GM21360 (cell line): ENCODE measurements at regions not wholly inside any gene's neighbourhood (a gene's known extent, or its start where the extent isn't known, plus 50 kb on each side); places are given as distances from the start of the nearest gene placed in this dataset.

ENCODE experiments used
- ATAC-seq: cut with Tn5 transposase; IDR thresholded peaks from one replicate; pipeline ENCODE4 v1.9.1; 2021; ENCODE audit warnings: mild to moderate bottlenecking, moderate library complexity; ENCODE audit not compliant: unreplicated experiment

DNA sequence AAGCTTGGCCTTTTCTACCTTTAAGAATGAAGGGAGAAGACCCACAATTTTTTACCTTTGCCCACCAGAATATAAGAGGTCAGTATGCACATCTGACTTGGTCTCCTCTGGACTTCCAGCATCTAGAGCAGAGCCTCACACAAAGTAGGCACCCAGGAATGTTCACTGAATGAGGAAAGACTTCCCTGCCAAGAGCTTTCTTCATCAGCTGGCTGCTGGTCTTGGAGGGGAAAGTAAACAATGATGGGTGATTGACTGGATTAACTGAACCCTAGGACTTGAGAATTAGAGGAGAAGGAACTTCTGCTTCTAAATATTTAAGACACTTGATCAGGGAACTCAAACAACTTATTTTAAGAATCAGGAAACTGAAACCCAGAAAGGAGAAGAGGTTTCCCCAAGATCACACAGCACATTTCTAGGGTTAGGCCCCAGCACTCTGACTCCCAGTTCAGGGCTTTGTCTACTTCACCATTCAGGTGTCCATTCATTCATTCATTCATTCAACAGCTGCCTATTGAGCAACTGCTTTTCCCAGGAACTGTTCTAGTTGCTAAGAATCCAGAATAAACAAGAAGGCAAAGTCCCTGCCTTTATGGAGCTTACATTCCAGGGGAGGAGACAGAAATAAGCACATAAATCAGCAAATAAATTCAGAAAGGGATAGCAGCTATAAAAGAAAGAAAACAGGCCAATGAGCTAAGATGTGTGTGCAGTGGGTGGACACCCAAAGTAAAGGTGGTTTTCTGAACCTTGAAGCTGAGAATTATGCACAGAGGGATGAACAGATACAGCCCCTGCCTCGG lies 216.9 kb upstream of the LRFN2 start:
- no peak for ATAC-seq

DNA sequence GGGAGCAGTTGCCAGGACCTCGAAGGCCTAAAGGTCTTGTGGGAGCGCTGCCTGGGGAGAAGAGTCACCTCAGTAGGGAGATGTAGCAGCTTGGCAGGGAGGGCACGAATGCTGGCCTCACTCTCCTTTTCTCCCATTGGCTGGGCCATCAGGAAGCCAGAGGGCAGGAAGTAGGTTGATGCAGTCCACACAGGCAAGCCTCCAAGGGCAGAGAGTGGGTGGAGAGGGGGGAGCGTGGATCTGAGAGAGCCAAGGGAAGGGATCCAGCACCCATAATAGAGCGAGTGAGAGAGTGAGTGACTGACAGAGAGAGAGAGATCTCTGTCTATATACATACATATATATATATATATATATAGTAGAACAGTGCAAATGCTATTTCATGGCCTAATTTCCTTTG lies 215.3 kb upstream of the LRFN2 start:
- no peak for ATAC-seq

DNA sequence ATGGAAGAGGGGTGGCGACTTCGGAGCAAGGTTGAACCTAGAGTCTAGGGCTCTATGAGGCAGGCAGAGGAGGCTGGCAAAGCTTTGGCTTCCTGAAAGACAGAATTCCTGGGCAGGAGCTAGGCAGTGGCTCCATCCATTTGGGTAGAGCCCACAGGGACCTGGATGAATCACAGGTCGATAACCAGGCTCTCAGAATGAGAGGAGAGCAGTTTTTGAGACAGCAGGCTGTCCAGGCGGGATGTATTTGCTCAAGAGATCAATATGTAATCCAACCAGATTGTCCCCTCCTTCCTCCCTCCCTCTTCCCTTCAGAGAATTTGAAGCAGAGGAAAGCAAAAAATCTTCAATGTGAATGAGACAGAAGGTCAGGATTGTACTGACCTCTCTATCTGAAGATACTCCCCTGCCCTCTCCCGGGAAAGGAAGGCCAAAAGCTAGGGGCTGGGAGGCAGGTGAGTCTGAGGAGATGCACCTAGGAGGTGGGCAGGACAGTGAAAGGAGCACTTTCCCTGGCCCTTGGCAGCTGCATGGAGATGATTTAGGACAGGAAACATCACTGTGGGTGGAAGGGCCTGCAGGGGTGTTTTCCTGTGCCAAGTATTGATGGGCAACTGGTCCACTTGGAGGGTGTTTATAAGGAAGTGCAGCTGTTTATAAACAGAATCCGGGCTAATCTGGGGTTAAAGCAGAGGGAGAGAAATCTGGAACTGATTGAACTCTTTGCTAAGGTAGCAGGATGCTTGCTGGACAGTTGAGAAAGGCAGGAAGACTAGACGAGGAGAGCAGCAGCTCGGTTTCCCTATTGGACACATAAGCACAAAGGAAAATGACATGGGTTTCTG lies 212.4 kb upstream of the LRFN2 start:
- no peak for ATAC-seq

DNA sequence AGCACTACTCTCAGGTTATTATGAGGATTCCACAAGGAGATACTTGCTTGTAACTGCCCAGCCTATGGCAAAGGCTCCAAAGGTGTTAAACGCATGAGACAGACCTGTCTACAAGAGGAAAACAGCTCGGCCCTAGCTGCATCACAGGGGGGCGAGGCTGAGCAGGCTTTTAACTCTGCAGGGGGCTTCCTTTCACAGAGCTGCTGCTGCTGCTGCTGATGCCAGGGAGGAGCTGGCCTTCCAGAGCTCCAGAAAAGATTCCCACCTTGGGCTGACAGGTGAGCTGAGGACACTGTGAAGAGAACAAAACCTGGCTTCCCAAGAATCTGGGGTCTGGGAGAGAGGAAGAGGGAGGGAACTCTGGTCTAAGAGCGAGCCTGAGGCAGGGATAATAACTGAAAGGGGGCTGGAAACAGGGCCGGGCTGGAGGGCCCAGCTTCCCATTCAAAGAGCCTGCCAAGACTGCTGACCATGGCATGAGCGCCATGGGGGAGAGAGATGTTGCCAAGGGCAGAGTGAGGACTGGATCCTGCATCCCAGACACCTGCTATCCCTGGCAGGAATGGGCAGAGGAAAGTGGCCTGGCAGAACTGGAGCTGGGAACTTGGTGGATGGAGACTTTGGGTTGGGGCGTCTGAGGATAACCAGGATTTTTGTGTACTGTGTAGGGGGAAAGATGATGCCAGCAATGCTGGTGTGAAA lies 211.1 kb upstream of the LRFN2 start:
- no peak for ATAC-seq

- ATAC-seq: no peak
Measured at GRCh38 chr6:40796260-40797221, 209.4 kb upstream of the LRFN2 start.

- ATAC-seq: no peak
Measured at GRCh38 chr6:40794586-40794985, 207.4 kb upstream of the LRFN2 start.

DNA sequence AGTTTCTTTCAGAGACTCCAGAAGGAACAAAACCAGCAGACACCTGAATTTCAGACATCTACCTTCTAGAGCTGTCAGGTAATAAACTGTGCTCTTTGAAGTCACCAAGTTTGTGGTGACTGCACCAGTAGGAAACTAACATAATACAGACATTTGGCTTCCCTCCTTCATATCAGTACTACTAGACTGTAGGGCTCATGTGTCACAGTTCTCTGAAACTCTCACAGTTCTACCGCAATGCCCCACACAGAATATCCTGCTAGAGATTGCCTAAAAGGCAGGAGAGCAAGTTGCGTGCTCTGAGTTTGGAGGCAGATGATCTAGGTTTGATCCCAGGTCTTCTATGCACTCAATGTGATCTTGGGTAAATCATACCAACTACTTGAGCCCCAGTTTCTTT lies 205.0 kb upstream of the LRFN2 start:
- no peak for ATAC-seq

GRCh38 chr6:40791004-40791403 lies 203.8 kb upstream of the LRFN2 start:
- no peak for ATAC-seq

DNA sequence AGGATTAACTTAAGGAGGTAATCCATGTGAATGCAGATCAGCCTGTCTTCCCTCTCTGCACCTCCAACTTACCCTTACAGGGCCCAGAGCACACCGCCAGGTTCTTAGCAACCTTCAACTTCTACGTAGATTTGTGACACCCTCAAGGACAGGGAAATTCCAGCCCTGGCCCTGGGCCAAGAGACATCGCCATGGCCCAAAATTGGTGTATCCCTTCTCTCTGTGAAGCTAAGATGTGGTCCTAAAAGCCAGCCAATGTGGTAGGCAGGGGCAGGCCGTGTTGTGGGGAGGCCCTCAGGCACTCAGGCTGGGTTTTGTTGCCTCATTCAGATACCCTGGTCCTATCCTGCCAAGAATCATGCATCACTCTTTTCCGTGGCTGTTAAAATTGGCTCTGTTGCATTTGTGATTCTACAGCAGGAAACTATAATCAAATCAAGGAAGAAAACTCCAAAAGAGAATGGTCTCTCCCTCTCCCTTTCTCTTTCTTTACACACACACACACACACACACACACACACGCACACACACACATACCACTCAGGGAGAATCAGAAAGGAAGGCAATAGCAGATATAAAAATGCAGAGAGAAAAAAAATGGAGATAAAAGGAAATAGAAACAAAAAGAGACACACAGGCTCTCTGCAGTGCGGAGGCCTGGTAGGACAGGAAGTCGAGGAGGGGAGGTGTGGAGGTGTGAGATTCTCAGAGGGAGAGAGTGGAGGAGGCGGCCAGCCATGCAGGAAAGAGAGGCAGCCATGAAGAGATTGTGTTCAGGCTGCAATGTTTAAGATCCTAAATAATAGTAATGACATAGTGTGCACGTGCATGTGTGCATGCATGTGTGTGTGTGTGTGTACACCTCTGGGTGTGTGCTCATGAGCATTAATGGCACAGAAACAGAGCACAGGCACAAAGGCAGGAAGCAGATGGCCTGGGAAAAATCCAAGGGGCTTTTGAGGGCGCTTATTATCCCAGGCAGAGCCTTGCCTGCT lies 201.8 kb upstream of the LRFN2 start:
- no peak for ATAC-seq

- no peak for ATAC-seq
Measured at GRCh38 chr6:40782355-40782754, 195.2 kb upstream of the LRFN2 start.

DNA sequence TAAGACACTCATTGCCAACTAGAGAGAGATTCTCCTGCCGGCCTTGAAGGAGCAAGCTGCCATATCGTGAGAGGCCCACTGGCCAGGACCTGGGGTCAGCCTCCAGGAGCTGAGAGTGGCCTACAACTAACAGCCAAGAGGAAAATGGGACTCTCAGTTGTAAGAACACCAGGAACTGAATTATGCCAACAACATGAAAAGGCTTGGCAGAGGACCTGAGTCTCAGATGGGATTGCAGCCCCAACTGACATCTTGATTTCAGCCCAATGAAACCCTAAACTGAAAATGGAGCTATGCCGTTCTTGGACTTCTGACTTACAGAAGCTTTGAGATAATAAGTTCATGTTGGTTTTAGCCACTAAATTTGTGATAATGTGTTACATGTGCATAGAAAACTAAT lies 193.5 kb upstream of the LRFN2 start:
- ATAC-seq: no peak

DNA sequence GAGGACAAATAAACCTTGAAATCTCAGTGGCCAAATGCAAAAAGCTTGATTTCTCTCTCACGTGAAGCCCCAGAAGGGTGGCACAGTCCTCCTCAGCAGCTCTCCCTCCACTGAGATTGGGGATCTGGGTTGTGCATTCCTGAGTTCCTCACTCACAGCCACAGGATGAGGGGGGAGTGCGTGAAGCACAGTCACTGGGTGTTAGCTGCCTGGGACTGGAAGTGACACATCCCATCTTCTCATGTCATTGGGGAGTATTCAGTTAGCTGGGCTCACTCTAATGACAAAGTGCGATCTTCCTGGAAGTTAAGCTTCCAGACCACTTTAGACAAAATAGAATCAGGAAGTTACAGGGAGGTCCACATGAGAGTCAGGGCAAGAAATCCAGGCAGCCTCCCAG lies 192.2 kb upstream of the LRFN2 start:
- no peak for ATAC-seq

DNA sequence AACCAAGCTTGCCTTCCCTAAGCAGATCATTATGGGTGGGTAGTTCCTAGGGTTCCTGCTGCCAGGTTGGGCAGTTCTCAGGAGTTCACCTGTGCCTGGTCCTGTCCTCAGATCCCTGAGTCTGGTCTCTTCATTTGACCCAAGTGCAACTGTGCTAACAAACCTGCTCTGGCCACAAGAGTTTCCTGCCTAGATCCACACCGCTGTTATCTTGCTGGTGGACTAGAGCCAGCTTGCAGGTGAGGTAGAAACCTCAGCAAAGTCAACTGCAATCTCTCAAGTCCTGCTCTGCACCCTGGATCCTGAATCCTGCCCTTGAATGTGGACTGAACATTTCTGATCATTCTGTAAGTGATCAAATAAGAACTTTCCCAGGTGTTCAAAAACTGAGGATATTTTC lies 191.8 kb upstream of the LRFN2 start:
- ATAC-seq: no peak

DNA sequence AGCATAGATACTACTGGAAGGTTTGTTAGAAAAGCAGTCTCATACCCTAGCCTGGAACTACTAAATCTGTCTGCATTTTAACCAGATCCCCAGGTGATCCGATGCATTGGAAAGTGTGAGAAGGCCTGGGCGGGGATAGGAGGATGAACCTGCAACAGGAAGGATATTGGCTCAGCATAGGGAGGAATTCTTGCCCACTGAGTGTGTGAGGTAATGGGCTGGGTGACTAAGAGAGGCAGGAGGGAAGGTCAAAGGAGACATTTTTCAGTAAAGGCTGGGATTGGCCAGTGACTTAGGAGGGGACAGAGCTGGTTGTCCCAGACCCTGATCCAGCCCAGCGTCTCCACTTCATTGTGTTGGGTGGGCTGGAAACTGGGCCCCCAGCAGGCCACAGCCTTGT lies 191.0 kb upstream of the LRFN2 start:
- no peak for ATAC-seq

DNA sequence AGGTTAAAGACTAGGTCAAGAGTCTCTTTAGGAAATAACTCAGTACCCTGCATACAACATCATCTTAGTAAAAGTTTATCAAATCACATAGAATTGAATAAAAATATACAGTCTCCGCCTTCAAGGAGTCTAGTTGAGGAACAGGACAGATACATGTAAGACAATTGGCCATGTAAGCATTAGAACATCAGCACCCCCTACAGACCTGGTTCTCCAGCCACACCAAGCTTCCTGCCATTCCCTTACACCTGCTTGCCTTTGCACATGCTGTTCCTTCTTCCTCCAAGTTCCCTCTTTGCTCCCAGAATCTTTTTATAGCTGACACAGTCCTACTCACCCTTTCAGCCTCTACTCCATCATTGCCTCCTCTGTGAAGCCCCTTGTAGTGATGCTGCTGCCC lies 187.8 kb upstream of the LRFN2 start:
- ATAC-seq: no peak

- no peak for ATAC-seq
Measured at GRCh38 chr6:40770794-40771193, 183.6 kb upstream of the LRFN2 start.

DNA sequence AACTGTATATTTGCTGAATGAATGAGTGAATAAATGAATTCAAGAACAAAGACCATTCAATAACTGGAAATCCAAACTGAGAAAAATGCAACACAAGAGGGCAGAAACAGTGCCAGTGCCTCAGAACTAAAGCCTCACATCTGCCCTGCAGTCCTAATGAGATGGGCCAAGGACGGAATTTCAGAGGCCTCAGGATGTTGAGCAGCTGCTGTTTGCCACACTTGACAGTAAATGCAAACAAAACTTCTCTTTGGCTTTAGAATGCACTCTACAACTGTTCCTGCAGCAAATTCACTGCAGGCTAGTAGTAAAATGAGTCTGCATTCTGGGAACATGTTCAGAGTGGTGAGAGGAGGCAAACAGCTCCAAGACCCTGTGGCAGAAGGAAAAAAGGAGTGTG lies 177.6 kb upstream of the LRFN2 start:
- ATAC-seq: no peak

DNA sequence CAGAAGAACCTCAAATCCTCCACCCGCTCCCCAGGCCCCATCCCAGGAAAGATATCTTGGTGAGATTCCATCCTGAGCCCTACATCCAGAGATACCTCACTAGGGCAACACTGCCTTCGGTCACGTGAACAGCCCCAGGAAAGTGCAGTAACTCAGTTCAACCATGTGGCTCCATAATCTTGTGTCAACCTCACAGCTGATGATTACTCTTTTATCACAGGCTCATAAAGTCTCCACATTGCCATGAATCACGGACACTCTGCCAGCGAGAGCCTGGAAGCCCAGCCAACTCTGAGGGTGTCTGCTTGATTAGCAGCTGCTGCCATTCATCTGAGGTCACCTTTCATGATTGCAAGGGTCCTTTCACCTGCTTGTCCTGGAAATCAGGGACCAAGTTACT lies 175.8 kb upstream of the LRFN2 start:
- no peak for ATAC-seq

- ATAC-seq: no peak
Measured at GRCh38 chr6:40760887-40761286, 173.7 kb upstream of the LRFN2 start.
